IPS-15b (cell line): ENCODE measurements at regions not wholly inside any gene's neighbourhood (a gene's known extent, or its start where the extent isn't known, plus 50 kb on each side); places are given as distances from the start of the nearest gene placed in this dataset.

ENCODE experiments used
- H3K27me3 ChIP-seq: one replicate; pipeline ENCODE4 v1.6.1; 2013; ENCODE audit warnings: low read length; ENCODE audit not compliant: control insufficient read depth, insufficient read depth
- H3K36me3 ChIP-seq: one replicate; pipeline ENCODE4 v1.6.1; 2013; ENCODE audit warnings: low read length; ENCODE audit not compliant: control insufficient read depth, insufficient read depth
- H3K4me1 ChIP-seq: one replicate; pipeline ENCODE4 v1.6.1; 2013; ENCODE audit warnings: mild to moderate bottlenecking, low read length; ENCODE audit not compliant: control insufficient read depth, insufficient read depth
- H3K4me3 ChIP-seq: one replicate; pipeline ENCODE4 v1.5.1; 2013; ENCODE audit warnings: low read depth, low read length
- H3K9ac ChIP-seq: one replicate; pipeline ENCODE4 v1.6.1; 2013; ENCODE audit warnings: low read depth, mild to moderate bottlenecking, low read length
- H3K9me3 ChIP-seq: one replicate; pipeline ENCODE4 v1.6.1; 2013; ENCODE audit warnings: mild to moderate bottlenecking, low read length; ENCODE audit not compliant: control insufficient read depth, insufficient read depth

GRCh38 chr14:87060405-87060804 is 932.6 kb downstream of the GALC start:
- Histone ChIP-seq H3K36me3 (no peaks in the 10 kb centered on the region), H3K4me1 (no peaks in the 10 kb centered on the region), H3K4me3 (no peak overlapping the region), H3K9ac (no peak overlapping the region), H3K27me3 (no peaks in the 10 kb centered on the region), H3K9me3 (no peaks in the 10 kb centered on the region)

- Histone ChIP-seq H3K4me1 (no peaks in the 10 kb centered on the region), H3K27me3 (no peaks in the 10 kb centered on the region), H3K9me3 (no peaks in the 10 kb centered on the region), H3K36me3 (no peaks in the 10 kb centered on the region), H3K9ac (no peak overlapping the region), H3K4me3 (no peak overlapping the region)
These were observed 933.7 kb downstream of the GALC start for GRCh38 chr14:87059060-87059839.

DNA sequence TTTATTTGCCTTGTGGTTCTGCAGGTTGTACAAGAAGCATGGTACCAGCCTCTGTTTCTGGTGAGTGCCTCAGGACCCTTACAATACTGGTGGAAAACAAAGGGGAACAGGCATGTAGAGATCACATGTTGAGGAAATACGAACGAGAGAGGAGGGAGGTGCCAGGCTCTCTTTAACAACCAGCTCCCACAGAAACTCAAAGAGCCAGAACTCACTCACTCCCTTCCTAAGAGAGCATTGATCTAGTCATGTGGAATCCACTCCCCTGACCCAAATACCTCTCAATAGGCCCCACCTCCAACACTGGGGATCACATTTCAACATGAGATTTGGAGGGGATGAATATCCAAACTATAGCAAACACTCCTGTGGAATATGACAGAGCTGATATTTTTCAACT is 938.0 kb downstream of the GALC start:
- Histone ChIP-seq H3K4me3 (no peak overlapping the region), H3K9me3 (no peaks in the 10 kb centered on the region), H3K4me1 (no peaks in the 10 kb centered on the region), H3K27me3 (no peaks in the 10 kb centered on the region), H3K9ac (no peak overlapping the region), H3K36me3 (no peaks in the 10 kb centered on the region)

GRCh38 chr14:87052646-87053225 is 940.2 kb downstream of the GALC start:
- no peaks in the 10 kb centered on the region for H3K9me3 ChIP-seq
- H3K36me3 ChIP-seq: no peaks in the 10 kb centered on the region
- H3K4me3 ChIP-seq: no peak overlapping the region
- no peaks in the 10 kb centered on the region for H3K27me3 ChIP-seq
- no peaks in the 10 kb centered on the region for H3K4me1 ChIP-seq
- no peak overlapping the region for H3K9ac ChIP-seq

GRCh38 chr14:87050421-87050820 is 942.6 kb downstream of the GALC start:
- Histone ChIP-seq H3K4me1 (no peaks in the 10 kb centered on the region), H3K36me3 (no peaks in the 10 kb centered on the region), H3K27me3 (no peaks in the 10 kb centered on the region), H3K9me3 (no peaks in the 10 kb centered on the region), H3K9ac (no peak overlapping the region), H3K4me3 (no peak overlapping the region)

DNA sequence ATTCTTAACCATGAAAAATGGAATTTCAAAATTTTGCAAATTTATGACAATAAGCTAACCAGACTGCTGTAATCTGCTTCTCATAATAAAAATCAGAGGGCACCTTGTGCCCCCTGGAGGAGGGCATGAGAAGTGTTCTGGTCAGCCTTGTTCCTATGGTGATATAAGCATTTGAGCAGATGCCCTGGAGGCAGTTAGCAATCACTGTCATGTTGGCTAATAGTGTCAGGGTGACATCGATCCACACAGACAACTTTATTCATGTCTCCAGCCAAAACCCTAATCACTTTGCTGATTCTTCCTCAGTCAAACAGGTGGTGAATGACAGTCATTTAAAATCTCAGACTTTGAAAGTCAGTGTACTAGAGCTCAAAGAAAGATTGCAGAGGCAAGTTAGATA is 943.0 kb downstream of the GALC start:
- no peak overlapping the region for H3K4me3 ChIP-seq
- H3K9me3 ChIP-seq: no peaks in the 10 kb centered on the region
- H3K27me3 ChIP-seq: no peaks in the 10 kb centered on the region
- H3K36me3 ChIP-seq: no peaks in the 10 kb centered on the region
- H3K9ac ChIP-seq: no peak overlapping the region
- no peaks in the 10 kb centered on the region for H3K4me1 ChIP-seq

DNA sequence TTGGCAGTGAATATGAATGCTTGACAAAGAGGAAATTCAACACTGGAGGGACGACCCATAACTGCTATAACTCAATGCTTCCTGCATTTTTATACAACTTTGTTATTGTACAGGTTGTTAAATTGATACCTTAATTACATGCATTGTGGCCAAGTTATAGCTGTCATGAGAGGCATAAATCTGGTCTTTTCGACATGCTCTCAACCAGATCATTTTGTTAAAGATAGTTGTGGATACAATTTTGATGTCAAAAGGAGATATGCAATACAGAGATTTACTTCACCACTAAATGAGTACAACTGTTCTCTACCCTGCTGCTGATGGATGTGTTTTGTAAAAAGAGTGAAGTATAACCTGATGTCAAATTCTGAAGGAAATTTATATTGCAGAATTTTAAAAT is 946.0 kb downstream of the GALC start:
- no peaks in the 10 kb centered on the region for H3K9me3 ChIP-seq
- no peak overlapping the region for H3K4me3 ChIP-seq
- H3K4me1 ChIP-seq: no peaks in the 10 kb centered on the region
- H3K27me3 ChIP-seq: no peaks in the 10 kb centered on the region
- no peaks in the 10 kb centered on the region for H3K36me3 ChIP-seq
- H3K9ac ChIP-seq: no peak overlapping the region

DNA sequence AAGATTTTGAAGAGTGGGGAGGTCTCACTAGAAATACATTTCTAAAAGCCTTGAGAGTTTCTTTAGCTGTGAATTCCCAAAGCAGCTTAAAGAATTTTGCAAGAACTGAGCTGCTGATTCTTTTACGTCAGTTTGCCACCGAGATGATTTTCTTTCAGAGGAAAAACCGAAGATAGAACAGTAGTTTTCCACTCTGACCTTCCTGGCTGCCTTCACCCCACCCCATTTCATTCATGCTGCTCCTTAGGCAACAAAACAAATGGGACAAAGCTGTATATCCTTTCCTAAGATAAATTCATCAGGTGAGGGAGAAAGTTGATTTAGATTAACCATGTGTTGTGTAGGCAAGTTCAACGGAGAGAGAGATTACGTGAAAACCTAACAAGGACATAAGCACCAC is 947.0 kb downstream of the GALC start:
- no peaks in the 10 kb centered on the region for H3K36me3 ChIP-seq
- no peaks in the 10 kb centered on the region for H3K4me1 ChIP-seq
- H3K9ac ChIP-seq: no peak overlapping the region
- no peaks in the 10 kb centered on the region for H3K9me3 ChIP-seq
- H3K4me3 ChIP-seq: no peak overlapping the region
- no peaks in the 10 kb centered on the region for H3K27me3 ChIP-seq

DNA sequence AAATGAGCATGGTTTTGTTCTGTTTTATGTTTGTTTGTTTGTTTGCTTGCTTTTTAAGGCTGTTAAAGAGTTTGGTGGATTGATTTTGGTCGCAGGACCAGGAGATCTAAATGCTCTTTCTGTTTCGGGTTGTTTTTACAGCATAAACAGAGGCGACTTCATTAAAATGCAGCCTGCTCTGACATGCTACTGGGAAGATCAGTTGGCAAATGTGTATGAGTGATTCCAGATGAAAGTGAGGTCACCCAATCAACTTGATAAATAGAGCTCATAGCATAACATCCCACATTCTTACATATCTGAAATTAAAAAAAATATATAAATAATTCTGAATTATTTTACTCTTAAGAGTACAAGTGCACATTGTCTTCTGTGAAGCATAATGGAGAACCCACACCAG is 947.7 kb downstream of the GALC start:
- Histone ChIP-seq H3K9ac (no peak overlapping the region), H3K36me3 (no peaks in the 10 kb centered on the region), H3K9me3 (no peaks in the 10 kb centered on the region), H3K27me3 (no peaks in the 10 kb centered on the region), H3K4me1 (no peaks in the 10 kb centered on the region), H3K4me3 (no peak overlapping the region)

DNA sequence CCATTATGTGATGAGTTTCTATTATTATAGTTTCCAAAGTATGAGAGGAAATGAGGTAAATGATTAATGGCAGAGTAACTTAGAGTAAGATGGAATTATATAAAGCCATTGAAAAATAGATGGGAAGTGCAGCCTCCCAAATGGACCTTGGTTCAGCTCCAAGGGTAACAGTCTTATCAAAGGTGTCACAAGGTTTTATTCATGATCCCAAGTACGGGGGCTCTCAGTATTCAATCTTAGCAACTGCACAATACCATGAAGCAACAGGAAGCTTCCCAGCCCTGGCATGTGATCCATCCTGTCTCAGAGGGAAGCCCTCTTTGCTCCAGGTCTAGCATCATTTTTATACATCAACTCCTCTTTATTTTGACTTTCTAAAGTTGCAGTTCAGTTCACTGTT is 948.2 kb downstream of the GALC start:
- Histone ChIP-seq H3K27me3 (no peaks in the 10 kb centered on the region), H3K4me1 (no peaks in the 10 kb centered on the region), H3K9me3 (no peaks in the 10 kb centered on the region), H3K9ac (no peak overlapping the region), H3K36me3 (no peaks in the 10 kb centered on the region), H3K4me3 (no peak overlapping the region)

DNA sequence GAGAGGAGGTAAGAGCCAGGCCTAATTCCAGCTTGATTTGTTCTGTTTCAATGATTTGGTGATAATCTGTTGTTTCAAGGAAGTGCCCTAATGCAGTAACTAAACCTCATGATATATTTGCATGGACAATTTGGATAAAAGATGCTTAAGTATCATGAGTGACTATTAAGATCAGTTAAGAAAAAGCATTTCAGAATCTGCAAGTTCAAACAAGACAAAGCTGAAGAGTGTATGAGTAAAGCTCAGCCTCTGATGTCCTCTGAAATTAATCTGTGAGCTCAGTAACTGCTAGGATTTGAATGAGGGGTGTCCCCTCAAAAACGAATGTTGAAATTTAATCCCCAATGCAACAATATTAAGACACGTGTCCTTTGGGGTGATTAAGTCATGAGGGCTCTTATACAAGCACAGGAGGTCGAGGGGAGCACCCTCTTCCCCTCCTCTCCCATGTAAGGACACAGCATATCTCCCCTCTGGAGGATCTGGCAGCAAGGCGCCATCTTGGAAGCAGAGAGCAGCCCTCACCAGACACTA is 949.2 kb downstream of the GALC start:
- Histone ChIP-seq H3K9me3 (no peaks in the 10 kb centered on the region), H3K36me3 (no peaks in the 10 kb centered on the region), H3K9ac (no peak overlapping the region), H3K4me1 (no peaks in the 10 kb centered on the region), H3K27me3 (no peaks in the 10 kb centered on the region), H3K4me3 (no peak overlapping the region)

DNA sequence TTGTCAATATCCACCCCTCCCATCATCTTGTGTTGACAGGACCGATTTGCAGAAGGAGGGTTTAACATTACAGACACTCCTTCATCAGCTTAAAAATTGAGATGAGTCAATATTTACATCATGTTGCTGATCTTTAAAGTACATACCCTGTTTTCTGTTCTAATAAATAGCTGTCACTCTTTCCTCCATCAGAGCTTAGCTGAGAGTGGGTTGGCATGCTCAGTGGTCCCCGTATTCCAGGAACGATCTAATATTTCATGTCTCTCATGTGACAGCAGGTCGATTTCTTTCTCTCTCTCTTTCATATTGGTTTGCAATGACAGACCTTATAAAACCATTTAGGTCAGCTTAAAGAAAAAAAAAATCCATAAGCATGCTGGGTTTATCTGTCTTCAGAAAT is 950.6 kb downstream of the GALC start:
- H3K9ac ChIP-seq: no peak overlapping the region
- no peak overlapping the region for H3K4me3 ChIP-seq
- H3K9me3 ChIP-seq: no peaks in the 10 kb centered on the region
- H3K27me3 ChIP-seq: no peaks in the 10 kb centered on the region
- H3K4me1 ChIP-seq: no peaks in the 10 kb centered on the region
- no peaks in the 10 kb centered on the region for H3K36me3 ChIP-seq
